B cell (primary cell): ENCODE measurements at regions not wholly inside any gene's neighbourhood (a gene's known extent, or its start where the extent isn't known, plus 50 kb on each side); places are given as distances from the start of the nearest gene placed in this dataset.

Source experiments
- ATAC-seq: fragments of 200-7000 bp; cut with Tn5 transposase; one replicate; pipeline ENCODE4 v1.10.0; 2021; ENCODE audit warnings: low read depth, mild to moderate bottlenecking, moderate number of reproducible peaks, moderate library complexity
- CTCF ChIA-PET: fragments of 350-600 bp; sonication (Branson Sonifier 250); formaldehyde crosslinking; loops from one replicate; lab custom pipeline; 2021; ENCODE audit warnings: antibody characterized with exemption, inconsistent platforms; lab: Charles Lee
- POLR2A ChIA-PET: fragments of 350-600 bp; sonication (Branson Sonifier 250); formaldehyde crosslinking; loops from one replicate; lab custom pipeline; 2021; ENCODE audit warnings: antibody characterized with exemption; lab: Charles Lee
- DNase-seq: peaks from one replicate; pipeline ENCODE4 v3.0.0; 2013
- H2AFZ ChIP-seq: 2 replicates; pipeline ENCODE4 v1.6.1; 2012; ENCODE audit warnings: mild to moderate bottlenecking, low read depth, low read length; ENCODE audit not compliant: insufficient read depth, poor library complexity, severe bottlenecking
- H3K27ac ChIP-seq, 2 donors: 1 replicate in 1 of 2; 2 replicates in 1 of 2; pipeline ENCODE4 v1.5.1; 2012 to 2013; ENCODE audit warnings: low read length in 2 of 2, mild to moderate bottlenecking in 2 of 2, moderate library complexity in 1 of 2
- H3K27me3 ChIP-seq, 4 experiments: fragments of 200-600 bp in 1 of 4; sonication (generic) in 1 of 4; replicated peaks in 1 of 4; 1 replicate in 2 of 4; 2 replicates in 2 of 4; pipeline versions ENCODE4 v1.6.1 to v1.7.0; 2013 to 2016; ENCODE audit warnings: low read length in 3 of 4, mild to moderate bottlenecking in 2 of 4, mixed read lengths in 1 of 4, moderate library complexity in 1 of 4; ENCODE audit not compliant: insufficient read depth in 4 of 4, control insufficient read depth in 3 of 4; ENCODE audit errors: control extremely low read depth in 1 of 4
- H3K36me3 ChIP-seq, 2 experiments: replicated peaks in 1 of 2; 1 replicate in 1 of 2; 2 replicates in 1 of 2; pipeline versions ENCODE4 v1.6.1 to v1.7.1; 2013; ENCODE audit warnings: low read length in 1 of 2; ENCODE audit not compliant: insufficient read depth in 2 of 2, control insufficient read depth in 1 of 2; ENCODE audit errors: control extremely low read depth in 1 of 2, extremely low read depth in 1 of 2
- H3K4me1 ChIP-seq, 2 donors: fragments of 200-600 bp in 1 of 2; sonication (generic) in 1 of 2; 1 replicate in 1 of 2; 2 replicates in 1 of 2; pipeline versions ENCODE4 v1.5.1 to v1.6.1; 2013 to 2017; ENCODE audit warnings: low read length in 2 of 2; ENCODE audit not compliant: control insufficient read depth in 2 of 2, insufficient read depth in 2 of 2
- H3K4me2 ChIP-seq: replicated peaks from 2 replicates; pipeline ENCODE3; 2012; ENCODE audit warnings: mild to moderate bottlenecking, low read depth, low read length; ENCODE audit not compliant: poor library complexity, severe bottlenecking
- H3K4me3 ChIP-seq, 5 experiments: fragments of 200-600 bp in 1 of 5; sonication (generic) in 1 of 5; 1 replicate in 3 of 5; 2 replicates in 2 of 5; pipeline versions ENCODE4 v1.5.1 to v1.7.0; 2011 to 2016; ENCODE audit warnings: low read length in 4 of 5, mild to moderate bottlenecking in 4 of 5, low read depth in 2 of 5, control low read depth in 1 of 5, moderate library complexity in 1 of 5; ENCODE audit not compliant: insufficient read depth in 1 of 5; ENCODE audit errors: control extremely low read depth in 1 of 5, extremely low read depth in 1 of 5
- H3K79me2 ChIP-seq: fragments of 200-600 bp; sonication (generic); one replicate; pipeline ENCODE4 v1.6.0; 2016; ENCODE audit warnings: low read length; ENCODE audit not compliant: control insufficient read depth, insufficient read depth
- H3K9ac ChIP-seq: fragments of 200-600 bp; sonication (generic); 2 replicates; pipeline ENCODE4 v1.6.1; 2017; ENCODE audit warnings: mild to moderate bottlenecking, low read length, moderate library complexity
- H3K9me3 ChIP-seq, 3 donors: one replicate each; pipeline versions ENCODE4 v1.6.1 to v1.7.1; 2013; ENCODE audit warnings: low read length in 2 of 3; ENCODE audit not compliant: control insufficient read depth in 2 of 3, insufficient read depth in 1 of 3; ENCODE audit errors: control extremely low read depth in 1 of 3
- H4K20me1 ChIP-seq: 2 replicates; pipeline ENCODE4 v1.6.0; 2012; ENCODE audit warnings: mild to moderate bottlenecking, low read length; ENCODE audit not compliant: insufficient read depth, control insufficient read depth, poor library complexity, severe bottlenecking
- H3K27ac Mint-ChIP-seq: one replicate; pipeline ENCODE4 v1.8.0; 2021; ENCODE audit warnings: mixed read lengths
- H3K27me3 Mint-ChIP-seq: one replicate; pipeline ENCODE4 v1.8.0; 2021; ENCODE audit warnings: mixed read lengths
- H3K4me1 Mint-ChIP-seq: one replicate; pipeline ENCODE4 v1.8.0; 2021; ENCODE audit warnings: mixed read lengths
- H3K4me3 Mint-ChIP-seq: one replicate; pipeline ENCODE4 v1.8.0; 2021; ENCODE audit warnings: mixed read lengths
- H3K9me3 Mint-ChIP-seq: one replicate; pipeline ENCODE4 v1.8.0; 2022; ENCODE audit warnings: mixed read lengths; ENCODE audit not compliant: insufficient read depth
- CTCF ChIP-seq: fragments of 200-600 bp; IDR thresholded peaks from one replicate; pipeline ENCODE4 v1.8.0; 2022; ENCODE audit warnings: antibody characterized with exemption, mild to moderate bottlenecking
- EZH2 ChIP-seq: IDR thresholded peaks from 2 replicates; pipeline ENCODE4 v1.6.1; 2012; ENCODE audit warnings: borderline replicate concordance, low read depth, mild to moderate bottlenecking, moderate library complexity, low read length; ENCODE audit not compliant: insufficient read depth, poor library complexity, severe bottlenecking
- WGBS: methylation state at CpG from one replicate; pipeline ENCODE4 v1.1.5; 2013; ENCODE audit warnings: missing lambda C conversion rate; ENCODE audit not compliant: insufficient coverage; 5-methylcytosine and 5-hydroxymethylcytosine counted together
- intact Hi-C: fragments of 100-400 bp; cut with micrococcal nuclease; formaldehyde crosslinking; loops from one replicate; pipeline ENCODE4 v1.10.0; 2022

GRCh38 chr9:113781896-113782295 lies 94.2 kb upstream of the ZNF618 start:
- no peaks in the 10 kb centered on the region for H3K9me3 Mint-ChIP-seq
- H4K20me1 ChIP-seq, result no peaks in the 10 kb centered on the region
- no peak overlapping the region for H3K4me3 Mint-ChIP-seq
- intact Hi-C loops, result no loop called here
- no peaks in the 10 kb centered on the region for H3K36me3 ChIP-seq
- no peak overlapping the region for H3K4me2 ChIP-seq
- TF ChIP-seq CTCF, result no peak
- TF ChIP-seq EZH2, result no peak
- H3K27me3 Mint-ChIP-seq, result peaks cover 21% of the 10 kb centered on the region
- CTCF ChIA-PET, result no interaction called here
- no peak overlapping the region for H2AFZ ChIP-seq
- H3K27ac ChIP-seq, result no peak overlapping the region
- no peaks in the 10 kb centered on the region for H3K79me2 ChIP-seq
- H3K9me3 ChIP-seq, result peaks cover 0 to 2% (median 0%) of the 10 kb centered on the region in 3 donors
- H3K4me1 ChIP-seq, result no peaks in the 10 kb centered on the region
- no peak for ATAC-seq
- POLR2A ChIA-PET, result no interaction called here
- no peaks in the 10 kb centered on the region for H3K27me3 ChIP-seq
- 98% methylated on average over 5 of the region's 7 CpGs for WGBS
- no peak overlapping the region for H3K9ac ChIP-seq
- no peak overlapping the region for H3K4me3 ChIP-seq
- no peak overlapping the region for H3K27ac Mint-ChIP-seq
- no peak for DNase-seq
- H3K4me1 Mint-ChIP-seq, result no peaks in the 10 kb centered on the region

- H3K27ac ChIP-seq, result no peak overlapping the region
- no peak overlapping the region for H3K9ac ChIP-seq
- Mint-ChIP-seq H3K27me3 (peaks cover 13% of the 10 kb centered on the region), H3K4me3 (no peak overlapping the region), H3K4me1 (no peaks in the 10 kb centered on the region), H3K9me3 (no peaks in the 10 kb centered on the region), H3K27ac (no peak overlapping the region)
- ChIA-PET POLR2A (no interaction called here), CTCF (no interaction called here)
- peaks cover 0 to 3% (median 0%) of the 10 kb centered on the region in 4 experiments for H3K27me3 ChIP-seq
- 86% methylated on average over 2 of the region's 2 CpGs for WGBS
- H2AFZ ChIP-seq, result no peak overlapping the region
- H3K4me3 ChIP-seq, result no peak overlapping the region
- no peaks in the 10 kb centered on the region for H3K79me2 ChIP-seq
- H3K4me2 ChIP-seq, result no peak overlapping the region
- no peaks in the 10 kb centered on the region for H4K20me1 ChIP-seq
- DNase-seq (no peak), ATAC-seq (no peak)
- H3K9me3 ChIP-seq, result peaks cover 0 to 2% (median 0%) of the 10 kb centered on the region in 3 donors
- TF ChIP-seq CTCF (no peak), EZH2 (no peak)
- no peaks in the 10 kb centered on the region for H3K4me1 ChIP-seq
- H3K36me3 ChIP-seq, result no peaks in the 10 kb centered on the region
- intact Hi-C loops, result no loop called here
Measured at GRCh38 chr9:113783475-113783874, 92.6 kb upstream of the ZNF618 start.
